Endodermal cell (in vitro differentiated cells): ENCODE measurements at regions not wholly inside any gene's neighbourhood (a gene's known extent, or its start where the extent isn't known, plus 50 kb on each side); places are given as distances from the start of the nearest gene placed in this dataset.

Experiments used
- DNase-seq: peaks from one replicate; pipeline ENCODE4 v3.0.0-alpha.2; 2017
- H3K27ac ChIP-seq: 2 replicates; pipeline ENCODE4 v1.5.1; 2013; ENCODE audit warnings: mild to moderate bottlenecking, low read depth, low read length, moderate library complexity
- H3K27me3 ChIP-seq: 2 replicates; pipeline ENCODE4 v1.6.1; 2013; ENCODE audit warnings: mild to moderate bottlenecking, low read length, moderate library complexity; ENCODE audit not compliant: insufficient read depth, control insufficient read depth, poor library complexity, severe bottlenecking
- H3K36me3 ChIP-seq: 2 replicates; pipeline ENCODE4 v1.7.0; 2013; ENCODE audit warnings: mild to moderate bottlenecking, low read length, moderate library complexity; ENCODE audit not compliant: control insufficient read depth, insufficient read depth
- H3K4me1 ChIP-seq: one replicate; pipeline ENCODE4 v1.7.0; 2013; ENCODE audit warnings: low read length; ENCODE audit not compliant: control insufficient read depth, insufficient read depth
- H3K4me3 ChIP-seq: 2 replicates; pipeline ENCODE4 v1.5.1; 2013; ENCODE audit warnings: mild to moderate bottlenecking, low read length, moderate library complexity
- H3K9ac ChIP-seq: 2 replicates; pipeline ENCODE4 v1.6.1; 2013; ENCODE audit warnings: mild to moderate bottlenecking, low read length, moderate library complexity; ENCODE audit not compliant: poor library complexity, severe bottlenecking; ENCODE audit errors: extremely low read depth
- H3K9me3 ChIP-seq: 2 replicates; pipeline ENCODE4 v1.6.1; 2013; ENCODE audit warnings: mild to moderate bottlenecking, low read length, moderate library complexity; ENCODE audit not compliant: control insufficient read depth
- H3K27ac Mint-ChIP-seq: 2 replicates; pipeline ENCODE4 v1.8.0; 2020; ENCODE audit warnings: mixed read lengths
- H3K27me3 Mint-ChIP-seq: 2 replicates; pipeline ENCODE4 v1.8.0; 2021; ENCODE audit warnings: mild to moderate bottlenecking, mixed read lengths; ENCODE audit not compliant: insufficient read depth
- H3K36me3 Mint-ChIP-seq: 2 replicates; pipeline ENCODE4 v1.8.0; 2020; ENCODE audit warnings: low read depth, mixed read lengths
- H3K4me1 Mint-ChIP-seq: 2 replicates; pipeline ENCODE4 v1.8.0; 2020; ENCODE audit warnings: mixed read lengths
- H3K4me3 Mint-ChIP-seq: 2 replicates; pipeline ENCODE4 v1.8.0; 2020; ENCODE audit warnings: mild to moderate bottlenecking, moderate library complexity, mixed read lengths
- H3K9me3 Mint-ChIP-seq: 2 replicates; pipeline ENCODE4 v1.8.0; 2020; ENCODE audit warnings: mild to moderate bottlenecking, mixed read lengths
- CTCF ChIP-seq: fragments of 200-600 bp; sonication (generic); conservative IDR thresholded peaks from 2 replicates; pipeline ENCODE4 v1.5.0; 2021; ENCODE audit warnings: antibody characterized with exemption, mild to moderate bottlenecking
- WGBS, 2 experiments: methylation state at CpG; one replicate each; pipeline versions ENCODE4 v1.1.5 to v1.1.7; 2013; ENCODE audit warnings: missing lambda C conversion rate in 2 of 2, mixed read lengths in 1 of 2; ENCODE audit not compliant: insufficient coverage in 1 of 2, insufficient read length in 1 of 2; 5-methylcytosine and 5-hydroxymethylcytosine counted together

GRCh38 chr10:2436933-2437332 lies 630.4 kb upstream of the PFKP start:
- Histone ChIP-seq H3K9ac (no peak overlapping the region), H3K27ac (no peak overlapping the region), H3K27me3 (no peaks in the 10 kb centered on the region), H3K4me3 (no peak overlapping the region), H3K36me3 (no peaks in the 10 kb centered on the region), H3K9me3 (peaks cover 9% of the 10 kb centered on the region), H3K4me1 (no peaks in the 10 kb centered on the region)
- DNase-seq: no peak
- H3K9me3 Mint-ChIP-seq: peaks cover 3% of the 10 kb centered on the region
- no peaks in the 10 kb centered on the region for H3K36me3 Mint-ChIP-seq
- no peak for TF ChIP-seq CTCF
- H3K27me3 Mint-ChIP-seq: peaks cover 1% of the 10 kb centered on the region
- H3K27ac Mint-ChIP-seq: no peak overlapping the region
- WGBS, 2 experiments: 88 to 95% methylated on average over 2 to 11 of the region's 11 CpGs
- H3K4me3 Mint-ChIP-seq: no peak overlapping the region
- no peaks in the 10 kb centered on the region for H3K4me1 Mint-ChIP-seq

GRCh38 chr10:2431961-2432360 lies 635.4 kb upstream of the PFKP start:
- no peaks in the 10 kb centered on the region for H3K4me1 ChIP-seq
- H3K4me3 ChIP-seq: no peak overlapping the region
- Mint-ChIP-seq H3K27me3 (no peaks in the 10 kb centered on the region), H3K4me1 (no peaks in the 10 kb centered on the region), H3K9me3 (peaks cover 3% of the 10 kb centered on the region), H3K36me3 (no peaks in the 10 kb centered on the region), H3K4me3 (no peak overlapping the region), H3K27ac (no peak overlapping the region)
- H3K9ac ChIP-seq: no peak overlapping the region
- no peak for TF ChIP-seq CTCF
- 89 to 96% methylated on average over 2 of the region's 5 CpGs for WGBS, 2 experiments
- no peaks in the 10 kb centered on the region for H3K27me3 ChIP-seq
- no peaks in the 10 kb centered on the region for H3K36me3 ChIP-seq
- no peak for DNase-seq
- H3K27ac ChIP-seq: no peak overlapping the region
- peaks cover 9% of the 10 kb centered on the region for H3K9me3 ChIP-seq

- Histone ChIP-seq H3K9ac (no peak overlapping the region), H3K36me3 (no peaks in the 10 kb centered on the region), H3K27me3 (no peaks in the 10 kb centered on the region), H3K9me3 (no peaks in the 10 kb centered on the region), H3K4me3 (no peak overlapping the region), H3K4me1 (no peaks in the 10 kb centered on the region), H3K27ac (no peak overlapping the region)
- no peaks in the 10 kb centered on the region for H3K9me3 Mint-ChIP-seq
- no peak overlapping the region for H3K4me3 Mint-ChIP-seq
- no peak for DNase-seq
- no peaks in the 10 kb centered on the region for H3K4me1 Mint-ChIP-seq
- H3K27ac Mint-ChIP-seq: no peak overlapping the region
- WGBS, 2 experiments: 86 to 92% methylated on average over 1 to 2 of the region's 2 CpGs
- TF ChIP-seq CTCF: no peak
- H3K27me3 Mint-ChIP-seq: no peaks in the 10 kb centered on the region
- H3K36me3 Mint-ChIP-seq: no peaks in the 10 kb centered on the region
These were observed 639.9 kb upstream of the PFKP start for GRCh38 chr10:2427412-2427811.
